GM23248 (cell line): ENCODE measurements at regions not wholly inside any gene's neighbourhood (a gene's known extent, or its start where the extent isn't known, plus 50 kb on each side); places are given as distances from the start of the nearest gene placed in this dataset.

Source experiments
- DNase-seq: peaks from one replicate; pipeline ENCODE4 v3.0.0-alpha.2; 2015
- H2AFZ ChIP-seq: fragments of 200-600 bp; sonication (generic); 2 replicates; pipeline ENCODE4 v1.6.1; 2016; ENCODE audit warnings: antibody characterized with exemption
- H3F3A ChIP-seq: fragments of 200-600 bp; sonication (generic); 2 replicates; pipeline ENCODE4 v1.6.1; 2016; ENCODE audit warnings: mild to moderate bottlenecking, antibody characterized with exemption, mixed run types; ENCODE audit not compliant: insufficient read depth
- H3K27ac ChIP-seq: fragments of 200-600 bp; sonication (generic); 2 replicates; pipeline ENCODE4 v1.5.1; 2016; ENCODE audit warnings: mild to moderate bottlenecking
- H3K27me3 ChIP-seq: fragments of 200-600 bp; sonication (generic); replicated peaks from 2 replicates; pipeline ENCODE4 v1.6.1; 2016; ENCODE audit warnings: mild to moderate bottlenecking; ENCODE audit not compliant: insufficient read depth
- H3K36me3 ChIP-seq: fragments of 200-600 bp; sonication (generic); 2 replicates; pipeline ENCODE4 v1.6.1; 2016; ENCODE audit warnings: low read depth, mild to moderate bottlenecking
- H3K4me1 ChIP-seq: fragments of 200-600 bp; sonication (generic); 2 replicates; pipeline ENCODE4 v1.6.1; 2016; ENCODE audit warnings: mild to moderate bottlenecking; ENCODE audit not compliant: insufficient read depth
- H3K4me2 ChIP-seq: fragments of 200-600 bp; sonication (generic); one replicate; pipeline ENCODE4 v1.6.1; 2016; ENCODE audit warnings: mild to moderate bottlenecking; ENCODE audit not compliant: unreplicated experiment
- H3K4me3 ChIP-seq: fragments of 200-600 bp; sonication (generic); 2 replicates; pipeline ENCODE4 v1.5.1; 2016; ENCODE audit warnings: mild to moderate bottlenecking
- H3K79me2 ChIP-seq: fragments of 200-600 bp; sonication (generic); 2 replicates; pipeline ENCODE4 v1.6.1; 2016; ENCODE audit warnings: mild to moderate bottlenecking; ENCODE audit not compliant: insufficient read depth
- H3K9ac ChIP-seq: fragments of 200-600 bp; sonication (generic); 2 replicates; pipeline ENCODE4 v1.6.1; 2016; ENCODE audit warnings: mild to moderate bottlenecking
- H3K9me2 ChIP-seq: fragments of 200-600 bp; sonication (generic); 2 replicates; pipeline ENCODE4 v1.6.1; 2016; ENCODE audit warnings: mixed run types, mild to moderate bottlenecking, moderate library complexity; ENCODE audit not compliant: insufficient read depth
- H3K9me3 ChIP-seq: fragments of 200-600 bp; sonication (generic); one replicate; pipeline ENCODE4 v1.6.1; 2017; ENCODE audit warnings: low read depth
- H4K20me1 ChIP-seq: fragments of 200-600 bp; sonication (generic); 2 replicates; pipeline ENCODE4 v1.6.0; 2016; ENCODE audit not compliant: insufficient read depth
- EZH2 ChIP-seq: fragments of 200-600 bp; sonication (generic); IDR thresholded peaks from 2 replicates; pipeline ENCODE4 v1.6.1; 2018; ENCODE audit warnings: antibody characterized with exemption, mild to moderate bottlenecking; ENCODE audit not compliant: insufficient read depth, poor library complexity, severe bottlenecking
- EZH2phosphoT487 ChIP-seq: fragments of 200-600 bp; sonication (generic); IDR thresholded peaks from 2 replicates; pipeline ENCODE4 v1.6.1; 2018; ENCODE audit warnings: antibody characterized with exemption, moderate library complexity, mild to moderate bottlenecking, low read depth; ENCODE audit not compliant: insufficient read depth
- WGBS, 2 experiments: methylation state at CpG; one replicate each; pipeline ENCODE4 v1.1.6; 2015 to 2017; ENCODE audit warnings: low lambda C conversion rate in 2 of 2, low coverage in 1 of 2; ENCODE audit errors: missing lambda C conversion rate in 2 of 2; 5-methylcytosine and 5-hydroxymethylcytosine counted together
- in situ Hi-C: fragments of 300-500 bp; cut with MboI; formaldehyde crosslinking; loops from 2 replicates; pipeline ENCODE4 v1.15.0; 2020

DNA sequence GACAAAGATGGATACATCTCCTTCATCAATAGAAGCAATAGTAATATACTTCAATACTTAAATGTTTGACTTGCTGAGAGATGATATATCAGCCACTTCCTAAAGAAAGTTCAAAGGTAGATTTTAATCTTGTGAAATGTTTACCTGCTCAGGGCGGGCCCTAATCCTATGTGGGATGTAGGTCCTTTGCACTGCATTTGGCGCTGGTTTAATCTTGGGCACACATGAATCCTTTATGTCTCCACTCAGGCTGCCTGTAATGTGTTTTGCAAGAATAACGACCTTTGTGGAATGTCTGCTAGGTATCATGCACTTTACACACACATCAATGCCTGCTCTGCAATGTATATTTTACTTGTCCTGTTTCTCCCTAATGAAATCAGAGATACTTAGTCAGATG lies 368.7 kb downstream of the GBA3 start:
- in situ Hi-C loops = no loop called here
- 42 to 44% methylated on average over 3 of the region's 3 CpGs for WGBS, 2 experiments

GRCh38 chr4:23060776-23061175 lies 368.0 kb downstream of the GBA3 start:
- Histone ChIP-seq H3K4me3 (no peak overlapping the region), H3K4me1 (no peaks in the 10 kb centered on the region), H3K79me2 (no peaks in the 10 kb centered on the region), H3K9ac (no peak overlapping the region), H2AFZ (no peak overlapping the region), H3F3A (no peaks in the 10 kb centered on the region), H3K9me3 (no peaks in the 10 kb centered on the region), H4K20me1 (no peaks in the 10 kb centered on the region), H3K36me3 (no peaks in the 10 kb centered on the region), H3K27me3 (no peaks in the 10 kb centered on the region), H3K9me2 (no peaks in the 10 kb centered on the region), H3K4me2 (no peak overlapping the region), H3K27ac (no peak overlapping the region)
- 0 to 14% methylated on average over 1 of the region's 1 CpG for WGBS, 2 experiments
- in situ Hi-C loops = no loop called here
- TF ChIP-seq EZH2phosphoT487 = no peak
- TF ChIP-seq EZH2 = no peak
- DNase-seq = peak; percentile 5

More for the DNA sequence above, 368.7 kb downstream of the GBA3 start:
- TF ChIP-seq EZH2 (no peak), EZH2phosphoT487 (no peak)
- H2AFZ ChIP-seq = no peak overlapping the region
- H3K4me2 ChIP-seq = no peak overlapping the region
- H3K27me3 ChIP-seq = no peaks in the 10 kb centered on the region
- H3K9ac ChIP-seq = no peak overlapping the region
- no peaks in the 10 kb centered on the region for H4K20me1 ChIP-seq
- H3F3A ChIP-seq = no peaks in the 10 kb centered on the region
- no peaks in the 10 kb centered on the region for H3K36me3 ChIP-seq
- no peaks in the 10 kb centered on the region for H3K79me2 ChIP-seq
- DNase-seq = no peak
- H3K4me3 ChIP-seq = no peak overlapping the region
- H3K27ac ChIP-seq = no peak overlapping the region
- H3K4me1 ChIP-seq = no peaks in the 10 kb centered on the region
- no peaks in the 10 kb centered on the region for H3K9me3 ChIP-seq
- H3K9me2 ChIP-seq = no peaks in the 10 kb centered on the region

DNA sequence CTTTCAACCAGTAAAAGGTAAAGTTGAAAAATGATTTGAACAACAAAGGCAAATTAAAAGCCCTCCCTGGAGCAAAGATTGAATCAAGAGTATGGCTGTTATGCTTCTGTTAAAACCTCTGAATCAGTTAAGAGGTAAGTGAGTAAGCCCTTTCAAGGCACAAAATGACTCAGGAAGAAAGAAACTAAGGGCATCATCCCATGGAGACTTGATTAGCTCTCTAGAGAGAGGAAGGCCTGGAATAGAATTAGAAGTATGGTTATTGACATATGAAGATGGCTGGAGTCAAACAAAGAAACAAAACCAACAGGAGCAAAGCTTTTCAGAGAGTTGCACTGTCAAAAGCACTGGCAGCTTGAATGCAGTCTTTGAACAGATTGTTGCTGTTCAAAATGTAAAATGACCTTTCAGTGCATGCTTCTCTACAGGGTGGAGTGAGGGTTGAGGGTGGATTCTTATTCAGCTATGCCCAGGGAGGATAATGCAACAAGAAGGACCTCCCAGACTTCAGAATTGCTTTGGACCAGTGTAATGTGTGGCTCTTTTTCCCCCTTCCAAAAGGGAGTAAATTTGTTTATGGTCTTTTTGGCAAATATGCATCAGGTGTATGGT lies 365.5 kb downstream of the GBA3 start:
- Histone ChIP-seq H3K9ac (no peak overlapping the region), H2AFZ (no peak overlapping the region), H3F3A (no peaks in the 10 kb centered on the region), H3K9me3 (no peaks in the 10 kb centered on the region), H3K36me3 (no peaks in the 10 kb centered on the region), H3K27me3 (no peaks in the 10 kb centered on the region), H3K9me2 (no peaks in the 10 kb centered on the region), H3K4me2 (no peak overlapping the region), H3K27ac (no peak overlapping the region), H4K20me1 (no peaks in the 10 kb centered on the region), H3K4me1 (no peaks in the 10 kb centered on the region), H3K4me3 (no peak overlapping the region), H3K79me2 (no peaks in the 10 kb centered on the region)
- in situ Hi-C loops = no loop called here
- no peak for TF ChIP-seq EZH2
- no peak for TF ChIP-seq EZH2phosphoT487
- DNase-seq = no peak

DNA sequence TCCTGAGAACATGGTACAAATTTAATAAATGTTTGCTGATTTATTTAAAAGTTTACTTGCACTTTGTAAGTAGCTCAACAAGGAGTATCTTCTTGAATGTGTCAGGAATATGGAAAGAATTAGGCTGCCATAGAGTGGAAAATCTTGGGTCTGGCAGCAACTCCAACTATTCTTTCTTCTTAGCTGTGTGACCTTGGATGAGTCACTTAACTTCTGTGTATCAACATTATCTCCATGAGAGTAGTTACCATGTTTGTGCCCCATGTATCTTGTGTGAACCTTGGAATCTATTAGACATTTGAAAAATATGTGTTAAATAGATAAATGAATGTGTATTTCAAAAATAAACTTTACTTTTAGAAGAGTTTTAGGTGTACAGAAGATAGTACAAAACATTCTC lies 348.8 kb downstream of the GBA3 start:
- no peaks in the 10 kb centered on the region for H3K27me3 ChIP-seq
- TF ChIP-seq EZH2 = no peak
- TF ChIP-seq EZH2phosphoT487 = no peak
- DNase-seq = no peak

GRCh38 chr4:23040539-23040938 lies 347.8 kb downstream of the GBA3 start:
- Histone ChIP-seq H3K9ac (no peak overlapping the region), H3K27me3 (no peaks in the 10 kb centered on the region), H3K4me3 (no peak overlapping the region), H3K79me2 (no peaks in the 10 kb centered on the region), H2AFZ (no peak overlapping the region), H3K4me1 (no peaks in the 10 kb centered on the region), H3K9me3 (no peaks in the 10 kb centered on the region), H4K20me1 (no peaks in the 10 kb centered on the region), H3K4me2 (no peak overlapping the region), H3K27ac (no peak overlapping the region), H3F3A (no peaks in the 10 kb centered on the region), H3K36me3 (no peaks in the 10 kb centered on the region), H3K9me2 (no peaks in the 10 kb centered on the region)
- DNase-seq = no peak
- in situ Hi-C loops = no loop called here
- WGBS, 2 experiments = 38 to 53% methylated on average over 1 of the region's 1 CpG
- no peak for TF ChIP-seq EZH2phosphoT487
- TF ChIP-seq EZH2 = no peak

More for the DNA sequence above, 348.8 kb downstream of the GBA3 start:
- Histone ChIP-seq H3K4me3 (no peak overlapping the region), H3K4me1 (no peaks in the 10 kb centered on the region), H3F3A (no peaks in the 10 kb centered on the region), H3K27ac (no peak overlapping the region), H4K20me1 (no peaks in the 10 kb centered on the region), H2AFZ (no peak overlapping the region), H3K9me3 (no peaks in the 10 kb centered on the region), H3K36me3 (no peaks in the 10 kb centered on the region), H3K79me2 (no peaks in the 10 kb centered on the region), H3K4me2 (no peak overlapping the region), H3K9me2 (no peaks in the 10 kb centered on the region), H3K9ac (no peak overlapping the region)
- in situ Hi-C loops = no loop called here
